Liver (tissue), 8 donors: ENCODE measurements at regions not wholly inside any gene's neighbourhood (a gene's known extent, or its start where the extent isn't known, plus 50 kb on each side); places are given as distances from the start of the nearest gene placed in this dataset.

Experiments
- DNase-seq: peaks from one replicate; pipeline ENCODE4 v3.0.0-alpha.2; 2017; ENCODE audit warnings: low spot score
- H3K27ac ChIP-seq, 2 donors: one replicate each; pipeline ENCODE4 v1.7.0; 2013; ENCODE audit warnings: inconsistent platforms in 2 of 2, low read length in 2 of 2, control low read depth in 1 of 2, low read depth in 1 of 2, mild to moderate bottlenecking in 1 of 2
- H3K27me3 ChIP-seq, 4 donors: one replicate each; pipeline versions ENCODE4 v1.6.1 to v1.7.0; 2013; ENCODE audit warnings: low read length in 3 of 4, inconsistent platforms in 1 of 4, mild to moderate bottlenecking in 1 of 4, moderate library complexity in 1 of 4; ENCODE audit not compliant: control insufficient read depth in 4 of 4, insufficient read depth in 4 of 4
- H3K36me3 ChIP-seq, 4 donors: one replicate each; pipeline versions ENCODE4 v1.6.1 to v1.7.0; 2013; ENCODE audit warnings: low read length in 3 of 4, mild to moderate bottlenecking in 3 of 4, low read depth in 1 of 4, moderate library complexity in 1 of 4; ENCODE audit not compliant: control insufficient read depth in 4 of 4, insufficient read depth in 3 of 4
- H3K4me1 ChIP-seq, 4 donors: one replicate each; pipeline versions ENCODE4 v1.6.1 to v1.7.0; 2013; ENCODE audit warnings: low read length in 3 of 4, mild to moderate bottlenecking in 3 of 4, moderate library complexity in 1 of 4; ENCODE audit not compliant: control insufficient read depth in 4 of 4, insufficient read depth in 4 of 4
- H3K4me3 ChIP-seq, 3 donors: one replicate each; pipeline versions ENCODE4 v1.6.1 to v1.7.0; 2013; ENCODE audit warnings: low read length in 3 of 3, control low read depth in 1 of 3, low read depth in 1 of 3, mild to moderate bottlenecking in 1 of 3
- H3K9ac ChIP-seq, 2 donors: one replicate each; pipeline ENCODE4 v1.7.0; 2013; ENCODE audit warnings: low read length in 2 of 2, mild to moderate bottlenecking in 2 of 2, moderate library complexity in 2 of 2, control low read depth in 1 of 2, low read depth in 1 of 2
- H3K9me3 ChIP-seq, 4 donors: one replicate each; pipeline versions ENCODE4 v1.6.1 to v1.7.0; 2013; ENCODE audit warnings: low read length in 3 of 4; ENCODE audit not compliant: control insufficient read depth in 4 of 4
- ATF3 ChIP-seq: IDR thresholded peaks from 2 replicates; pipeline ENCODE4 v1.6.1; 2016; ENCODE audit warnings: antibody characterized with exemption
- CTCF ChIP-seq: fragments of 150-350 bp; IDR thresholded peaks from 2 replicates; pipeline ENCODE4 v1.5.1; 2017; ENCODE audit warnings: improper control_type of control experiment, low read depth, low read length; ENCODE audit not compliant: missing input control
- FOXA1 ChIP-seq: IDR thresholded peaks from 2 replicates; pipeline ENCODE4 v1.6.1; 2016; ENCODE audit warnings: antibody characterized with exemption
- FOXA2 ChIP-seq: IDR thresholded peaks from 2 replicates; pipeline ENCODE4 v1.6.1; 2016; ENCODE audit warnings: antibody characterized with exemption
- GABPA ChIP-seq, 2 donors: IDR thresholded peaks in 1 of 2; conservative IDR thresholded peaks in 1 of 2; 2 replicates each; pipeline ENCODE4 v1.6.1; 2016; ENCODE audit warnings: antibody characterized with exemption in 2 of 2, mild to moderate bottlenecking in 1 of 2, moderate library complexity in 1 of 2
- HNF4A ChIP-seq, 2 donors: conservative IDR thresholded peaks; 2 replicates each; pipeline ENCODE4 v1.6.1; 2016; ENCODE audit warnings: antibody characterized with exemption in 2 of 2, mild to moderate bottlenecking in 2 of 2
- HNF4G ChIP-seq: IDR thresholded peaks from 2 replicates; pipeline ENCODE4 v1.6.1; 2016; ENCODE audit warnings: antibody characterized with exemption
- RAD21 ChIP-seq, 2 donors: IDR thresholded peaks; 2 replicates each; pipeline ENCODE4 v1.6.1; 2016; ENCODE audit warnings: antibody characterized with exemption in 2 of 2, mild to moderate bottlenecking in 2 of 2
- REST ChIP-seq: IDR thresholded peaks from 2 replicates; pipeline ENCODE4 v1.6.1; 2016; ENCODE audit warnings: antibody characterized with exemption, mild to moderate bottlenecking
- RXRA ChIP-seq, 2 donors: IDR thresholded peaks; 2 replicates each; pipeline ENCODE4 v1.6.1; 2017 to 2018; ENCODE audit warnings: antibody characterized with exemption in 2 of 2, mild to moderate bottlenecking in 1 of 2
- SP1 ChIP-seq: IDR thresholded peaks from 2 replicates; pipeline ENCODE4 v1.6.1; 2018; ENCODE audit warnings: antibody characterized with exemption, mild to moderate bottlenecking
- TAF1 ChIP-seq: conservative IDR thresholded peaks from 2 replicates; pipeline ENCODE4 v1.6.1; 2016; ENCODE audit warnings: antibody characterized with exemption, mild to moderate bottlenecking
- YY1 ChIP-seq: IDR thresholded peaks from 2 replicates; pipeline ENCODE4 v1.6.1; 2016; ENCODE audit warnings: antibody characterized with exemption, mild to moderate bottlenecking
- WGBS: extraction: QIAGEN DNeasy Blood & Tissue Kit; methylation state at CpG from one replicate; pipeline ENCODE4 v1.1.7; 2013; 5-methylcytosine and 5-hydroxymethylcytosine counted together
- donor health status: healthy.
- donor health status: healthy.
- donor health status: healthy.
- donor health status: healthy.
- donor health status: healthy.

DNA sequence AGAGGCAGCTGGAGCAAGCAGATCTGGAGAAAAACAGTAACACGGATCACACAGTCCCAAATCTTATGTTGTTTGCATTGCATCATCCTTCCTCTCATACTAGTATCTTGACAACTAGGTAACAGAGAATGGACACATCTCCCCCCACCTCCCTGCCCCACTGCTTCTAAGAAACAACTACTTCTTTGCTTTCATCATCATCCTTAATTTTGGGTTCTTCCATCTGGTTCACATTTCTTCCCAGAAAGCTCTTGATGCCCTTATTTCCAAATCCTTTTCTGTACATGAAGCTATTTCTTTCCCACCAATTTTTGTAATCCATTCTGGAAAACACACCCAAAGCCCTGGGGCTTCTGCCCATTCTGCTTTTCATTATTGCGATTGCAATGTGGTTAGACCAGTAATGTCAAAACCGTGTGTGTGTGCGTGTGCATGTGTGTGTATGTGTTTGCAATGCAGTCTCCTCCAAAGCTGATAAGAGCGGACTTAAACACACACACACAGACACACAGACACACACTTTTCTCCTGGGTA is 254.7 kb upstream of the SLC30A5 start:
- WGBS: 78% methylated on average over 5 of the region's 5 CpGs
- DNase-seq: no peak
- Histone ChIP-seq H3K27ac (no peak overlapping the region), H3K36me3 (no peaks in the 10 kb centered on the region), H3K4me3 (no peak overlapping the region), H3K9ac (no peak overlapping the region), H3K27me3 (no peaks in the 10 kb centered on the region), H3K9me3 (no peaks in the 10 kb centered on the region), H3K4me1 (no peaks in the 10 kb centered on the region)
- TF ChIP-seq HNF4G (no peak), GABPA (IDR thresholded peaks at IDR 0.05 in 1 of 2, conservative IDR thresholded peaks at IDR 0.05 in 1 of 2) (no peak), YY1 (no peak), SP1 (no peak), ATF3 (no peak), FOXA1 (no peak), HNF4A (conservative IDR thresholded peaks at IDR 0.05) (no peak), REST (no peak), RAD21 (IDR thresholded peaks at IDR 0.05) (no peak), TAF1 (no peak), RXRA (IDR thresholded peaks at IDR 0.05) (no peak)

DNA sequence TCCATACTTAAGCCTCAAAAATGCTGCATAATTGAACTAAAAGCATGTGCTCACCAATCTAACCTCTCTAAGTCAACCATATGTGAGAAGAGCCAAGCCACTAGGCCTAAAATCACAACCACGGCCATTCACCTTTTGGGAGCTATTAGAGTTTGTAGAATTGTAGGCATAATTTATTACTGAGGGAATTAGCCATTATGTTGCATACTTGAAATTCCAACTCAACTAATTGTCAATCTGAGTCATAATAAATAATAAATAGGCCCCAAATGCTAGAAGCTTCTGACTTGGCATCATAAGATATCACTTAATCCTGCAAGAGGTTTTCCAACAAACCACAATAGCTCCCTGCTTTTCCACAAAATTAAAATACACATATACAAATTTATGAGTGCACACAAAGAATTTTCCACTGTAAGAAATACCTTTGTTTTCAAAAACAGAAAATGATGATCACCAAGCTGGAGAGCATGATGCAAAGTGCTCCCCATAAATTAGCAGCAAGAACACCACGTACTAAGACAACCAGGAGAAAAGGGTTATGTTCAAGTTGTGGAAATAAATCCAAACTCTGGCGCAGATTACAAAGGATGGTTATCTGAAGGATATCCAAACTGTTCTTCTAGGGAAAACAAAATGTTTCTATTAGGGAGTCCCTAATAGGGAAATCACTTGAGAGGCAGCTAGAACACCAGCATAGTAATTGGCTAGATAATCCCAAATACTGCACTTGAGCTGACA is 250.0 kb upstream of the SLC30A5 start:
- WGBS: 95% methylated on average over 3 of the region's 3 CpGs
- Histone ChIP-seq H3K27ac (no peak overlapping the region), H3K4me1 (no peaks in the 10 kb centered on the region), H3K9me3 (no peaks in the 10 kb centered on the region), H3K9ac (no peak overlapping the region), H3K4me3 (no peak overlapping the region), H3K36me3 (no peaks in the 10 kb centered on the region), H3K27me3 (no peaks in the 10 kb centered on the region)
- TF ChIP-seq CTCF: no peak
- TF ChIP-seq FOXA2: no peak
- no peak for TF ChIP-seq HNF4A (conservative IDR thresholded peaks at IDR 0.05)
- no peak for TF ChIP-seq TAF1
- TF ChIP-seq REST: no peak
- DNase-seq: no peak
